Endothelial cell of umbilical vein (primary cell): ENCODE measurements at regions not wholly inside any gene's neighbourhood (a gene's known extent, or its start where the extent isn't known, plus 50 kb on each side); places are given as distances from the start of the nearest gene placed in this dataset.

Experiments used
- BruUV-seq: library from RNA; stranded (reverse); fragments of 400-500 nt; replicated peaks from 2 replicates; lab custom pipeline; 2021; lab: Mats Ljungman, UMichigan
- CTCF ChIA-PET: fragments of 300-600, 350-600 bp; sonication (Branson Sonifier 250); formaldehyde crosslinking; loops from one replicate; lab custom pipeline; 2021; ENCODE audit warnings: antibody characterized with exemption, inconsistent platforms; lab: Charles Lee
- POLR2A ChIA-PET: fragments of 300-600, 350-600 bp; sonication (Branson Sonifier 250); formaldehyde crosslinking; loops from one replicate; lab custom pipeline; 2021; ENCODE audit warnings: antibody characterized with exemption, inconsistent platforms; lab: Charles Lee
- DNase-seq: peaks from one replicate; pipeline ENCODE4 v3.0.0-alpha.2; 2011; ENCODE audit warnings: low read depth, low spot score
- FAIRE-seq: peaks from 2 replicates; lab custom pipeline; 2011; peaks lifted over from hg19 to GRCh38; lab: Jason Lieb, UNC
- H2AFZ ChIP-seq: 2 replicates; pipeline ENCODE4 v1.6.0; 2012; ENCODE audit warnings: low read depth, low read length, control low read depth, inconsistent platforms
- H3K27ac ChIP-seq: 2 replicates; pipeline ENCODE4 v1.5.1; 2011; ENCODE audit warnings: low read depth, mild to moderate bottlenecking, control low read depth, low read length, moderate library complexity; ENCODE audit not compliant: insufficient read depth
- H3K27me3 ChIP-seq, 2 experiments: 2 replicates each; pipeline versions ENCODE4 v1.6.0 to v1.6.1; 2011; ENCODE audit warnings: low read length in 2 of 2, mixed read lengths in 1 of 2; ENCODE audit not compliant: control insufficient read depth in 2 of 2, insufficient read depth in 2 of 2
- H3K36me3 ChIP-seq, 2 experiments: 2 replicates in 1 of 2; 3 replicates in 1 of 2; pipeline ENCODE4 v1.5.1; 2011; ENCODE audit warnings: low read length in 2 of 2, mild to moderate bottlenecking in 1 of 2, moderate library complexity in 1 of 2; ENCODE audit not compliant: control insufficient read depth in 2 of 2, insufficient read depth in 2 of 2; ENCODE audit errors: extremely low read depth in 1 of 2
- H3K4me1 ChIP-seq: 3 replicates; pipeline ENCODE4 v1.5.1; 2011; ENCODE audit warnings: mild to moderate bottlenecking, low read length; ENCODE audit not compliant: control insufficient read depth, insufficient read depth; ENCODE audit errors: extremely low read depth
- H3K4me2 ChIP-seq: 2 replicates; pipeline ENCODE4 v1.6.1; 2011; ENCODE audit warnings: low read length, control low read depth, mixed read lengths; ENCODE audit not compliant: insufficient read depth
- H3K4me3 ChIP-seq, 3 experiments: fragments of 200-600 bp in 1 of 3; sonication (generic), shearing (Covaris generic) in 1 of 3; replicated peaks in 1 of 3; 2 replicates each; pipeline ENCODE4 v1.5.1; 2011 to 2016; ENCODE audit warnings: control low read depth in 3 of 3, low read length in 3 of 3, mild to moderate bottlenecking in 2 of 3, inconsistent platforms in 1 of 3, low read depth in 1 of 3, moderate library complexity in 1 of 3; ENCODE audit not compliant: insufficient read depth in 1 of 3
- H3K79me2 ChIP-seq: 2 replicates; pipeline ENCODE4 v1.6.0; 2012; ENCODE audit warnings: low read length, inconsistent platforms; ENCODE audit not compliant: control insufficient read depth, insufficient read depth
- H3K9ac ChIP-seq: replicated peaks from 2 replicates; pipeline ENCODE3; 2011; ENCODE audit warnings: low read length, control low read depth; ENCODE audit not compliant: insufficient read depth; ENCODE audit errors: extremely low read depth
- H3K9me1 ChIP-seq: replicated peaks from 3 replicates; pipeline ENCODE4 v1.6.0; 2011; ENCODE audit warnings: mild to moderate bottlenecking, low read length; ENCODE audit not compliant: control insufficient read depth, insufficient read depth; ENCODE audit errors: extremely low read depth
- H3K9me3 ChIP-seq: replicated peaks from 2 replicates; pipeline ENCODE4 v1.5.1; 2012; ENCODE audit warnings: low read length, inconsistent platforms; ENCODE audit not compliant: control insufficient read depth, insufficient read depth
- H4K20me1 ChIP-seq: replicated peaks from 2 replicates; pipeline ENCODE3; 2011; ENCODE audit warnings: mild to moderate bottlenecking, low read length; ENCODE audit not compliant: control insufficient read depth, insufficient read depth; ENCODE audit errors: extremely low read depth
- CTCF ChIP-seq, 2 donors: IDR thresholded peaks; 1 replicate in 1 of 2; 2 replicates in 1 of 2; pipeline ENCODE4 v1.5.1; 2011; ENCODE audit warnings: low read length in 2 of 2, mild to moderate bottlenecking in 2 of 2, moderate library complexity in 2 of 2, control low read depth in 1 of 2, inconsistent platforms in 1 of 2, low read depth in 1 of 2; ENCODE audit not compliant: insufficient read depth in 1 of 2; ENCODE audit errors: extremely low read depth in 1 of 2
- EZH2 ChIP-seq: IDR thresholded peaks from 2 replicates; pipeline ENCODE4 v1.6.1; 2012; ENCODE audit warnings: borderline replicate concordance, low read depth, mild to moderate bottlenecking, moderate library complexity, low read length, inconsistent platforms; ENCODE audit not compliant: severe bottlenecking
- FOS ChIP-seq: IDR thresholded peaks from 2 replicates; pipeline ENCODE4 v1.6.1; 2011; ENCODE audit warnings: mild to moderate bottlenecking, low read length, moderate library complexity, borderline replicate concordance; ENCODE audit not compliant: insufficient read depth
- GATA2 ChIP-seq: IDR thresholded peaks from 2 replicates; pipeline ENCODE4 v1.7.0; 2011; ENCODE audit warnings: low read depth, mild to moderate bottlenecking, moderate library complexity, mixed read lengths, low read length; ENCODE audit not compliant: insufficient read length, insufficient read depth
- JUN ChIP-seq: IDR thresholded peaks from 2 replicates; pipeline ENCODE4 v1.6.1; 2011; ENCODE audit warnings: borderline replicate concordance, low read depth; ENCODE audit not compliant: insufficient read length, insufficient read depth
- MAX ChIP-seq: IDR thresholded peaks from 2 replicates; pipeline ENCODE4 v1.6.1; 2011; ENCODE audit not compliant: insufficient read depth, insufficient read length
- MYC ChIP-seq: IDR thresholded peaks from one replicate; pipeline ENCODE4 v1.6.1; 2011; ENCODE audit warnings: mild to moderate bottlenecking, low read depth, low read length
- POLR2A ChIP-seq: IDR thresholded peaks from 2 replicates; pipeline ENCODE4 v1.6.1; 2012; ENCODE audit warnings: low read depth, mild to moderate bottlenecking, control low read depth, low read length
- POLR2AphosphoS5 ChIP-seq: IDR thresholded peaks from 2 replicates; pipeline ENCODE4 v1.6.1; 2012; ENCODE audit warnings: low read depth, mild to moderate bottlenecking, control low read depth, low read length, moderate library complexity; ENCODE audit not compliant: insufficient read depth
- dilution Hi-C: fragments of 300-500 bp; cut with MboI; formaldehyde crosslinking; loops from one replicate; pipeline ENCODE4 v1.15.0; 2019; ENCODE audit warnings: low sequenced_read_pairs; ENCODE audit not compliant: extremely low pct_ligation_motif_present
- intact Hi-C: fragments of 100-400 bp; cut with micrococcal nuclease; formaldehyde crosslinking; loops from one replicate; pipeline ENCODE4 v1.10.0; 2022

GRCh38 chr9:23914431-23915003 is 88.5 kb upstream of the ELAVL2 start:
- no peak for TF ChIP-seq MYC
- no peak for TF ChIP-seq POLR2A
- no peak for TF ChIP-seq JUN
- no peak for TF ChIP-seq POLR2AphosphoS5
- no peak for TF ChIP-seq CTCF (IDR thresholded peaks at IDR 0.05; ENCODE audit: extremely low read depth in 1 of 2, insufficient read depth in 1 of 2, low read depth in 1 of 2, low read length in 2 of 2)
- no peak for TF ChIP-seq MAX
- Histone ChIP-seq H3K36me3 (no peaks in the 10 kb centered on the region), H3K27me3 (no peaks in the 10 kb centered on the region), H3K9me1 (no peaks in the 10 kb centered on the region), H3K4me1 (no peaks in the 10 kb centered on the region), H3K79me2 (no peaks in the 10 kb centered on the region), H3K9ac (no peak overlapping the region), H3K4me3 (no peak overlapping the region), H2AFZ (no peak overlapping the region), H3K4me2 (no peak overlapping the region), H3K9me3 (no peaks in the 10 kb centered on the region), H4K20me1 (no peaks in the 10 kb centered on the region), H3K27ac (no peak overlapping the region)
- dilution Hi-C loops (no loop called here), intact Hi-C loops (no loop called here)
- DNase-seq, result no peak
- CTCF ChIA-PET, result no interaction called here
- BruUV-seq, result no TSS peak
- POLR2A ChIA-PET, result no interaction called here
- no peak for FAIRE-seq

- DNase-seq (no peak), FAIRE-seq (no peak)
- Histone ChIP-seq H3K9ac (no peak overlapping the region), H3K9me3 (no peaks in the 10 kb centered on the region), H3K9me1 (no peaks in the 10 kb centered on the region), H3K4me2 (no peak overlapping the region), H3K27ac (no peak overlapping the region), H2AFZ (no peak overlapping the region), H3K27me3 (no peaks in the 10 kb centered on the region), H4K20me1 (no peaks in the 10 kb centered on the region), H3K36me3 (no peaks in the 10 kb centered on the region), H3K79me2 (no peaks in the 10 kb centered on the region), H3K4me3 (no peak overlapping the region), H3K4me1 (no peaks in the 10 kb centered on the region)
- dilution Hi-C loops, result no loop called here
- no peak for TF ChIP-seq POLR2A
- TF ChIP-seq FOS, result no peak
- TF ChIP-seq POLR2AphosphoS5, result no peak
- TF ChIP-seq GATA2, result no peak
- TF ChIP-seq JUN, result no peak
- no peak for TF ChIP-seq CTCF (IDR thresholded peaks at IDR 0.05; ENCODE audit: extremely low read depth in 1 of 2, insufficient read depth in 1 of 2, low read depth in 1 of 2, low read length in 2 of 2)
- TF ChIP-seq MAX, result no peak
- no peak for TF ChIP-seq EZH2
- TF ChIP-seq MYC, result no peak
- CTCF ChIA-PET, result no interaction called here
- intact Hi-C loops, result no loop called here
- POLR2A ChIA-PET, result no interaction called here
- BruUV-seq, result no TSS peak
Measured at GRCh38 chr9:23907343-23907742, 81.3 kb upstream of the ELAVL2 start.
